ENCODE measurements at regions not wholly inside any gene's neighbourhood (a gene's known extent, or its start where the extent isn't known, plus 50 kb on each side); places are given as distances from the start of the nearest gene placed in this dataset.
"Not testable (repeated sequence)": the region's sequence is repeated elsewhere in the genome, so short reads cannot be mapped to it uniquely, and the experiment has no call there.

GRCh38 chr6:119720160-119720559, 370.6 kb upstream of the MAN1A1 start:
- no peak for DNase-seq (ENCODE audit: low spot score)

DNA sequence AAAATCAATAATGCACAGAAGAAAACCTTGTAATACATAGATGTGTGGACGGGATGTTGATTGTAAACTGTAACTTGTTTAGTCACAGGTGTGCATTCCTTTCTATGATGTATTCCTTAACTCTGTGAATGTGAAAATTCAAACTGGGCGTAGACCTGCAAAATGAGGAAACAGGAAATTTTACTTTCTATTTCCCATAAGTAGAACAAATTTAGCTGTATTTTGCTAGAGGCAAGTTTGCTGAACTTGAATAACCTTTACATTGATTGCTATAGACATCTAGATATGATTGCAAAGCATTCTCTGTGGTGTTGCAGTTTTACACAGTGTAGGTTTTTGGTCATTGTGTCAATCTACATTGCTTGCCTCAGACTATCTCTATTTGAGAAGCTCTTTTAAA, 368.4 kb upstream of the MAN1A1 start:
- DNase-seq (ENCODE audit: low spot score): no peak

DNA sequence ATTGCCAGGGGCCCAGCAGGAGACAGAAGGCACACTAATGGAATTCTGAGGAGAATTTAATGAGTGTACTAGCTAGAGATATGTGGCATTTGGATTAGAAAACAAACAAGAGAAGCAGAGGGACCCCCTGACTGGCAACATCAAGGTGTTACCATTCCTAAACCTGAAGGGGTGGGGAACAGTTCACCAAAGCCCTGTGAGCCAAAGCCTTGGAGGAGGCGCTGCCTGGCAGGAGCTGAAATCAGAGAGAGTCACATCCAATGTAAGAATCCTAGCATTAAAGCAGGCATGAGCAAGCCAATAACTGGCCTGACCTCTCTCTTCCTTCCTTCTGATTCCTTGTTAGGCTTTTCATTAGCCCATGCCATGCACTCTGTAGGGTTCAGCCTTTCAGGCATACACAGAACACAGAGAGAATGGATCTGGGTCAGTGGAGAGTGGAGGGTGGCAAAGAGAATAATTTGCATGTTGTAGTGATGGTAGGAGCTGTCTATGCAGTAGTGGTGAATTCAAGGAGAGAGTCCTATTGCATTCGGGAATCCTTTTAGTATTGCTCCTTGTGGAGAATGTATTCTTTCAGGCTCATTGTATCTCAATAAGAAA, 367.2 kb upstream of the MAN1A1 start:
- no peak for DNase-seq (ENCODE audit: low spot score)

DNA sequence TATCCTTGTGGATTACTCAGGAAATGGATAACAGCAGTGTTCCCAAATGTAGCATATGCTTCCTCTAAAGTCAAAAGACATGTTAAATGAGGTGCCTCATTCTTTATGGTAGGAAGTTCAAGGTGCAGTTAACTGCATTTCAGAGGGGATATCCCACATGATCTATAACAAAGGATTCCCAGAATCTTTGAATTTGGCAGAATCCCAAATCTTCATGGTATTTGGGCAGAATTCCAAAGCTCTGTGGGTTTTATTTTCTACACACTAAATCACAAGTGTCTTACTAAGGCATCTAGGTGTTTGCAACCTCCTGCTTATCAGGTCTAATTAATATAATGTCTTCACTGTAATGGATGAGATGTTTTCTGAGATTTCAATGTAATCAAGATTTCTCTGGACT, 364.3 kb upstream of the MAN1A1 start:
- DNase-seq (ENCODE audit: low spot score): no peak

DNA sequence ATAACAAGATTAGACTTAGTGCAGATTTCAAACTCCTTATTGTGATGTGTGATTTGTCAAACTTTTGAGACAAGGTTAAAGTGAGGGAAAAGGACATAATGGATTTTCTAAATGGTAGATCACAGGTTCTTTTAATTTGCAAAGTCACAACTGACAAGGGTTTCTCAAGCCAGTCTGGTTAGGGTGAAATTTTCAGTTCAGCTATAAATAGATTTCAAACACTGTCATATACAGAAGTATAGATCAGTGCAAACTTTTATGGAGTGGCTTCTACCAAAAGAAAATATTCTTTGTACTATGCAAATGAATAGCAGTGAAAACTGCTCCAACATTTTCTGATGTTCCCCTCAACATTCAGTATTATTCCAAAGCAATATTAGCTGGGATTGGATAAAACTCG, 337.1 kb upstream of the MAN1A1 start:
- no peak for DNase-seq (ENCODE audit: low spot score)

DNA sequence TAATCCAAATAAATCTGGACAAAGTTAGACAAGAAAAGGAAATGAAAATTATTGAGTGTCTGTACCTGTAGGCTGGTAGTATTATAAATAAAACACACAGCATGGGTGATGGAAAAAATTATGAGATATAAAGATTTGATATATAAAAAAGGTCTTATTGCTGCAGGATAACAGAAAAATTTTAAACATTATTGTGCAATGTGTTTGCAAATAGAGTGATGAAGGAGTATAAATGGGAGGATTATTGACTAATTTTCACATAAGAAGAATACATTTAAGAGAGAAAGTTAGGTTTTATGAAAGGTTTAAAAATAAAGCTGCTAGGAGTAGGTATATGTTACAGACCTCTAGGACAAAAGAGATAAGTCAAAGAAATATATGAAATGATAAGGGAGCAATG, 336.7 kb upstream of the MAN1A1 start:
- DNase-seq (ENCODE audit: low spot score): no peak

DNA sequence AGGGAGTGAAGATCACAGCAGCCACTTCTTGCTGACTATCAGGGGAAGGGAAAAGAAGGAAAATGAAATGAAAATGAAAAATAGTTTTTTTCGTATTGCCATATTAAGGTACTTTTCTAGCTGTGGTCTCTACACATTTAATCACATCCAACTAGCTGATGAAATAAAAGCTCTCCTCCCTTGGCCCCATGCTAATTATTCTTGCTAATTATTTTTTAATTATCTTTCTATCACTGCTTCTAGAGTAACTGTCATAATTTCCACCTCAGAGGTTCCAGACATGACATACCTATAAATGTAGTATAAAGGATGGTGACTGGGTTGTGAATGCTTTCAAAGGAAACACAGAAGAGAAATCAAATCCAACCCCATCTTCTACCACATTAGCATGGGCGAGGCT, 334.1 kb upstream of the MAN1A1 start:
- no peak for DNase-seq (ENCODE audit: low spot score)

GRCh38 chr6:119683031-119683430, 333.5 kb upstream of the MAN1A1 start:
- no peak for DNase-seq (ENCODE audit: low spot score)

DNA sequence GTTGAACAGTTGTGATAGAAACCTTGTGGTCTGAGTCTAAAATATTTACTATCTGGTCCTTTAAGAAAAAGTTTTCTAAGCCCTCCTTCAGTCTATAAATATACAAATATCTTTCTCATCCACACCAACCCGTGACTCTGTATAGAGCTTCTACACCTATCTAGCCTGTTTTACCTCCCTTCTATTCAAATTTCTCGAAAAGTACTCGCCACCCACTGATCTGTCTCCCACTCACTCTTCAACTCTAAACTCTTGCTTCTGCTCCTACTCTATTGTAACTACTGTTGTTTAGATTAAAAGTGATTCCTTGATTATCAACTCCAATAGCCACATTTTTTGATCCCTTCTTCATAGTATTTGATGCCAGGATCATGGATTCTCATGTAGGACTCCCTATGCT, 329.4 kb upstream of the MAN1A1 start:
- no peak for DNase-seq (ENCODE audit: low spot score)

DNA sequence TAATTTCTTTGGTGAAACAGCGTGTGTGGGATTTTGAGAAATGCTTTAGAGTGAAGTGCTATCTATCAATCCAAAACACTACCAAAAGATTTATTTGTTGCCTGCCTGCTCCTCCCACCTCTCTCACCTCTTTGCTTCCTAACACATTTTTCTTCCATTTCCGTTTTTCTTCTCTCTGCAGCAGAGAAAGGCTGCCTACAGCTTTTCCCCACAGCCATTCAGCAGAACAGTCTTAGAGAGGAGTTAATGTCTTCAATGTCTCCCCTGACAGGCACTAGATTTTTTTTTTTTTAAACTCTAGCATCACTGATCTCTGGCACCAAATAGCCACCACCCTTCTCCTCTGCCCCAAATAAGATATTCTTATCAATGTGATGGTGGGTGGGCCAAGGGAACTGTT, 327.8 kb upstream of the MAN1A1 start:
- DNase-seq (ENCODE audit: low spot score): no peak

GRCh38 chr6:119676961-119677360, 327.4 kb upstream of the MAN1A1 start:
- DNase-seq (ENCODE audit: low spot score): no peak

DNA sequence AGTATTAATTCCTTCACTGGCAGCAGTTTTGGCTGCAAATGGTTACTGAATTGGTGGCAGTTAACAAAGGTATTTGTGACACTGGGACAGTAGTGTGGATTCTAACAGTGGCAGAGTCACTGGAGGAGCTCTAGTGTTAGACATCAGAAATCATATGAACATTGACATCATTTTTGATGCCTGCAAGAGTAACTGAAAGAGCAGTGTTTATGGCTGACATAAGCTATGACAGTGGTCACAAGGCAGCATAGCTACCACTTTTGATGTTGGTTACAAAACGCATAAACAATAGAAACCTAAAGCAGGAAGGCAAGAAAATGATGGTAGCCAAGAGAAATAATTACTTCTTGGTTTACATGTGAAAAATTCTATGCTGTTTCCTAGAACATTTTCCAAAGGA, 326.7 kb upstream of the MAN1A1 start:
- no peak for DNase-seq (ENCODE audit: low spot score)

- no peak for DNase-seq (ENCODE audit: low spot score)
These were observed 324.2 kb upstream of the MAN1A1 start for GRCh38 chr6:119673741-119674140.

DNA sequence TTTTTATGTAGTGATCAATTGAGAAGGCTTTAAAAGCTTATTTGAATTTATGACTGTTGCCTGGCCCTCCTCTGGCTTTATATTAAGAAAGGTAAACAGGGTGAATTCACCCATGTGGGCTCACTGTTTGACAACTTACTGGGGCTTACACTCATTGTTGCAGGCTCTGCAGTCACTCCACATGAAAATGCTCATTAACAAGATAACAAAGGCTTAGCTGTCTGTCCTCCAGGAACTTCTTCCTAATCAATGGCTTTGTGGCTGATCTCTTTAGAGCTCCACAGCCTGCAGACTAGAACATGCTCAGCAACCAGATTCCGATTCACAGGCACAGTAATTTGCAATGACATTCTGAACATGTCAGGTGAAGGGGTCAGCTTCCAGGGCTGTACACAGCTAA, 323.2 kb upstream of the MAN1A1 start:
- no peak for DNase-seq (ENCODE audit: low spot score)

DNA sequence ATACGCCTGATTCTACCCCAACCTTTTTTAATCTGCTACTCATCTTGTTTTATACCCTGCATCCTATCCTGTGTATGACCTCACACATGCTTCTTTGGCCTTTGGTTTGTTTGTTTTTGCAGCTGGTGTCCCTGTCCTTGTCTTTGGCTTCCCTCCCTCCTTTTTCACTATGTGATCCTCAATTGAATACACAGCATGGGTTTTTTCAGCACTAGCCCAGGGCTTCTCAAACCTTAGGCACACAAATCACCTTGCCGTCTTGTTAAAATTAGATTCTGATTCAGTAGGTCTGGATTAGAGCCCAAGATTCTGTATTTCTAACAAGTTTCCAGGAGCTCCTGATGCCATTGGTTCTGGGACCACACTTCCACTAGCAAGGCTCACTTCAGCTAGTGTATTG, 321.5 kb upstream of the MAN1A1 start:
- no peak for DNase-seq (ENCODE audit: low spot score)

DNA sequence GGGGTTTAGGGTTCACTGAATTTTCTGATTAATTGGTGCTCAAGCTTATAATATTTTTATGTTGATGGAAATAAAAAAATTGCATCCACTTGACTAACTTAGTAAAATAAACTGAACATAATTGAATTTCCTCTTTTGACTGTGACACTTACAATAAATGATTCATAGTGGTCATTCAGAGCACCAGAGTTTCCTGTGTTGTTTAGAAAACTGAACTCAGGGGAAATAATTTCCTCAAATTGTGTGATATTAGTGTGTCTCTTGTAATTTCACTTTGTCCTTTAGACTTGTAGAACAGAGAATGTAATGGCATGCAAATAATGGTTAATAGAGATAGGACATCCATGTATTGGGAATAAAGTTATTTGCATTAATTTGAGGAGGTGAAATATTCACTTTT, 319.7 kb upstream of the MAN1A1 start:
- no peak for DNase-seq (ENCODE audit: low spot score)

GRCh38 chr6:119665432-119665831, 315.9 kb upstream of the MAN1A1 start:
- not testable (repeated sequence) for DNase-seq (ENCODE audit: low spot score)

DNA sequence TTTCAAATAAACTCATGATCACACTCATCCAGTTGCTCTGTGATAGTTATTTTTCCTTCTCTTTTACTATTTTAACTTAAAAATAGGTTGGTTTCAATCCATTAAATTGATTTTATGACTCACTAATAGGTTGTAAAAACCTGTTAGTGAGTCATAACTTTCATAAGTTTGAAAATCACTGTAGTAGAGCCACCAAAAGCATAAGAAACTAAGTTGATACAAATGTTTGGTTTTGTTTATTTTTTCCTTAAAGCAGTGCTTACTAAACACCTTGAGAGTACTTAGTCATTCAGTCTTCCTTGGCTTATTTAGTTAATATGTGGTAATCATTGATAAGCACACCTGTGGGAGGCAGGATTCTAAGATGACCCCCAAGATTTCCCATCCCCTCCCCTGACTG, 312.1 kb upstream of the MAN1A1 start:
- DNase-seq (ENCODE audit: low spot score): no peak

GRCh38 chr6:119661078-119661477, 311.5 kb upstream of the MAN1A1 start:
- DNase-seq (ENCODE audit: low spot score): no peak

DNA sequence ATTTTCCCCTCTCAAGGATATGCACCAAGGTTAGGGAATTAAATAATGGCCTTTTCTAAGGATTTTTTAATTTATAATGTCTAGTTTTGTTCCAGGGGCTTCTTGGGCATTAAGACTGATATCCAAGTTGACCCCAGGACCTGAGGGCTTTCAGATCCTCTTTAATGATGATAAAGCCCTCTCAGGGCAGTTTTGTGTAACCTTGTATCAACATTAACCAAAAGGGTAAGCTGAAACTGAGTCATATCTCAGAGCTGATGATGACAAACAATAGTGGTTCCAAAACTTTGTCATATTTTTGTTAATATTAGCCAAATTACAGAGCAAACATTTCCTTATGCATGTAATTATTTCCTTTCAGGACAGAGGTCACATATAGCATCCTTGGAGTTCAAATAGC, 309.4 kb upstream of the MAN1A1 start:
- no peak for DNase-seq (ENCODE audit: low spot score)

GRCh38 chr6:119655124-119655523, 305.6 kb upstream of the MAN1A1 start:
- DNase-seq (ENCODE audit: low spot score): no peak

- DNase-seq (ENCODE audit: low spot score): no peak
These were observed 303.8 kb upstream of the MAN1A1 start for GRCh38 chr6:119653329-119653728.

DNA sequence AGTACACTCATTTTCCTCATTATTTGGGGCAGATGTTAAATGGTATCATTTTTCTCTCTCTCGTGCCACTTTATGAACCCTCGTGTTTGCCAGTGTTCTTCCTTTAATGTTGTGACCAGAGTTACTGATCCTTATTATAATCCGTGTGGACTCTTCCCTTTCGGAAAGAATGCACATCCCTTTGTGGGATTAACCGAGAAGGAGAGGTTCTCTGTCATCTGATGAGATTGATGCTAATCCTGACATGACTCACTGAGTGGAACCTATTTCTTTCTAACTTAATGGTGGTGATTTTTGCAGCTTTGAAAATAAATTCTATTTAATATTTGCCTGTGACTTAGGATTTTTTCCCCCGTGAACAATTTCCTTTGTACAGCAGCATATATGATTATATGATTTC, 300.0 kb upstream of the MAN1A1 start:
- no peak for DNase-seq (ENCODE audit: low spot score)

- no peak for DNase-seq (ENCODE audit: low spot score)
These were observed 297.7 kb upstream of the MAN1A1 start for GRCh38 chr6:119647309-119647708.

GRCh38 chr6:119643876-119644275, 294.3 kb upstream of the MAN1A1 start:
- no peak for DNase-seq (ENCODE audit: low spot score)

All from germinal center (tissue), 1 donor.